ENCODE measurements at regions not wholly inside any gene's neighbourhood (a gene's known extent, or its start where the extent isn't known, plus 50 kb on each side); places are given as distances from the start of the nearest gene placed in this dataset.

DNA sequence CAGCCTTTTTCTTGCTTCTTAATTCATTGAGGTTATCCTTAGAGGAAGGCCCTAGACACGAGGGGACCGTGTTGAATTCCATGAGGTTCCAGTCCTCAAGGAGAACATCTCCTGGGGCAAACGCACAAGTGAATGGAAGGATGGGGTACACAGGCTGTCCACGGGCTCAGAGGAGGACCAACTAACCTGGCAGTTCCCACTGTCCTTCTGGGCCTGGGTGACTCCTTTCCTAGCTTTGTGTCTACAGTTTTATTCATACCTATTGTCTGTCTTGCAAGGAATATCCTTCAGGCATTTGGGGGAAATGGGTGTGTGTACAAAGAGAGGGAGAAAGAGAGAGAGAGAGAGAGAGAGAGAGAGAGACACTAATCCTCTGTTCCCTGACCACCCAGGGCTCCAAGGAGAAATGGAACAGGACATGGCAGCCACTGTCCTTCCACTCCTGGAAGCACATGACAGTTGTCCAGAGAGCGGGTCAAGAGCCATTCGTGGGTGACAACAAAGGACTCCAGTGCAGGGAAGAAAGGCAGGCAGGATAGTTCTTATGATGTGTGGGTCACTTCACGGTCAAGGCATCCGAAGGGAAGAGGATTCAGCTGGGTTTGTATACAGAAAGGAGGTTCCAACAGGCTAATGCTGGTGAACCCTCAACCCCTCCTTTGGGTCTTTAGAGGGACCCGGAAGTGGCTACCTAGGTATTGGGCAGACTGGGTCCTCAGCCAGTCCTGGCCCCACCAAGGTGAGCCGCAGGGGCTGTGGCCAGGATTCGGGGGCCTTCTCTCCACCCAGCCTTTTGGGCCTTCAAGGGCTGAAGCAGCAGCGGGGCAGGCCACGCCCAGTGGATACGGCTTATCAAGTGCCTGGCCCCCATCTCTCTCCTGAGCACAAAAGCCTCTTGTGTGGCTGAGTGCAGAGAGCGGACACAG lies 150.6 kb downstream of the MYCN start:
- CTCF ChIA-PET = no interaction called here
- no peaks in the 10 kb centered on the region for H3F3A ChIP-seq (replicated peaks; ENCODE audit: insufficient read depth)
- no peaks in the 10 kb centered on the region for H3K27me3 ChIP-seq (ENCODE audit: insufficient read depth)
- no peaks in the 10 kb centered on the region for H3K36me3 ChIP-seq (replicated peaks in 1 of 2; ENCODE audit: control insufficient read depth in 1 of 2, insufficient read depth in 2 of 2, low read length in 1 of 2)
- H3K9me2 ChIP-seq = no peaks in the 10 kb centered on the region
- H3K4me2 ChIP-seq = no peak overlapping the region
- no peak overlapping the region for H3K4me3 ChIP-seq (ENCODE audit: low read depth in 2 of 2, low read length in 1 of 2)
- 26% methylated on average over 15 of the region's 15 CpGs for WGBS (ENCODE audit: low lambda C conversion rate)
- no peak overlapping the region for H3K27ac ChIP-seq (ENCODE audit: low read depth in 2 of 2, low read length in 1 of 2)
- no peaks in the 10 kb centered on the region; the same call in 1 of the 2 replicates for H3K9me3 ChIP-seq
- no peak overlapping the region for H2AFZ ChIP-seq (ENCODE audit: low read depth)
- no peaks in the 10 kb centered on the region for H4K20me1 ChIP-seq (ENCODE audit: insufficient read depth)
- peaks cover 0 to 17% of the 10 kb centered on the region in 2 experiments; a peak in 1 of 4 replicates for H3K4me1 ChIP-seq (ENCODE audit: control insufficient read depth in 1 of 2, insufficient read depth in 2 of 2, low read depth in 1 of 2, low read length in 1 of 2)
- POLR2A ChIA-PET = no interaction called here
- no peaks in the 10 kb centered on the region for H3K79me2 ChIP-seq (ENCODE audit: insufficient read depth)
- no peak overlapping the region for H3K9ac ChIP-seq
- TF ChIP-seq TCF12 (IDR thresholded peaks at IDR 0.05) (no peak), TAF1 (IDR thresholded peaks at IDR 0.05; ENCODE audit: borderline replicate concordance, low read depth, low read length) (no peak), EP300 (IDR thresholded peaks at IDR 0.05; ENCODE audit: borderline replicate concordance in 1 of 2, low read depth in 1 of 2, low read length in 1 of 2) (no peak), MEF2A (IDR thresholded peaks at IDR 0.05; ENCODE audit: borderline replicate concordance, low read depth) (no peak), NFIC (IDR thresholded peaks at IDR 0.05; ENCODE audit: borderline replicate concordance) (no peak), RAD21 (IDR thresholded peaks at IDR 0.05; ENCODE audit: low read length) (no peak), FOXM1 (IDR thresholded peaks at IDR 0.05; ENCODE audit: low read depth) (no peak), FOXJ3 (CRISPR knock-in tag; IDR thresholded peaks at IDR 0.05) (no peak), GABPA (IDR thresholded peaks at IDR 0.05; ENCODE audit: low read depth) (no peak), TEAD4 (IDR thresholded peaks at IDR 0.05; ENCODE audit: borderline replicate concordance, insufficient read depth) (no peak), RCOR1 (IDR thresholded peaks at IDR 0.05; ENCODE audit: low read length) (no peak), MXI1 (IDR thresholded peaks at IDR 0.05; ENCODE audit: low read depth, low read length) (no peak)
- TF ChIP-seq, protein P1, sequence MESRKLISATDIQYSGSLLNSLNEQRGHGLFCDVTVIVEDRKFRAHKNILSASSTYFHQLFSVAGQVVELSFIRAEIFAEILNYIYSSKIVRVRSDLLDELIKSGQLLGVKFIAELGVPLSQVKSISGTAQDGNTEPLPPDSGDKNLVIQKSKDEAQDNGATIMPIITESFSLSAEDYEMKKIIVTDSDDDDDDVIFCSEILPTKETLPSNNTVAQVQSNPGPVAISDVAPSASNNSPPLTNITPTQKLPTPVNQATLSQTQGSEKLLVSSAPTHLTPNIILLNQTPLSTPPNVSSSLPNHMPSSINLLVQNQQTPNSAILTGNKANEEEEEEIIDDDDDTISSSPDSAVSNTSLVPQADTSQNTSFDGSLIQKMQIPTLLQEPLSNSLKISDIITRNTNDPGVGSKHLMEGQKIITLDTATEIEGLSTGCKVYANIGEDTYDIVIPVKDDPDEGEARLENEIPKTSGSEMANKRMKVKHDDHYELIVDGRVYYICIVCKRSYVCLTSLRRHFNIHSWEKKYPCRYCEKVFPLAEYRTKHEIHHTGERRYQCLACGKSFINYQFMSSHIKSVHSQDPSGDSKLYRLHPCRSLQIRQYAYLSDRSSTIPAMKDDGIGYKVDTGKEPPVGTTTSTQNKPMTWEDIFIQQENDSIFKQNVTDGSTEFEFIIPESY (IDR thresholded peaks at IDR 0.05; ENCODE audit: borderline replicate concordance, low read depth) = no peak
- TF ChIP-seq, protein P2, sequence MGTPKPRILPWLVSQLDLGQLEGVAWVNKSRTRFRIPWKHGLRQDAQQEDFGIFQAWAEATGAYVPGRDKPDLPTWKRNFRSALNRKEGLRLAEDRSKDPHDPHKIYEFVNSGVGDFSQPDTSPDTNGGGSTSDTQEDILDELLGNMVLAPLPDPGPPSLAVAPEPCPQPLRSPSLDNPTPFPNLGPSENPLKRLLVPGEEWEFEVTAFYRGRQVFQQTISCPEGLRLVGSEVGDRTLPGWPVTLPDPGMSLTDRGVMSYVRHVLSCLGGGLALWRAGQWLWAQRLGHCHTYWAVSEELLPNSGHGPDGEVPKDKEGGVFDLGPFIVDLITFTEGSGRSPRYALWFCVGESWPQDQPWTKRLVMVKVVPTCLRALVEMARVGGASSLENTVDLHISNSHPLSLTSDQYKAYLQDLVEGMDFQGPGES (IDR thresholded peaks at IDR 0.05; ENCODE audit: low read depth, low read length) = no peak
- TF ChIP-seq, protein P3, sequence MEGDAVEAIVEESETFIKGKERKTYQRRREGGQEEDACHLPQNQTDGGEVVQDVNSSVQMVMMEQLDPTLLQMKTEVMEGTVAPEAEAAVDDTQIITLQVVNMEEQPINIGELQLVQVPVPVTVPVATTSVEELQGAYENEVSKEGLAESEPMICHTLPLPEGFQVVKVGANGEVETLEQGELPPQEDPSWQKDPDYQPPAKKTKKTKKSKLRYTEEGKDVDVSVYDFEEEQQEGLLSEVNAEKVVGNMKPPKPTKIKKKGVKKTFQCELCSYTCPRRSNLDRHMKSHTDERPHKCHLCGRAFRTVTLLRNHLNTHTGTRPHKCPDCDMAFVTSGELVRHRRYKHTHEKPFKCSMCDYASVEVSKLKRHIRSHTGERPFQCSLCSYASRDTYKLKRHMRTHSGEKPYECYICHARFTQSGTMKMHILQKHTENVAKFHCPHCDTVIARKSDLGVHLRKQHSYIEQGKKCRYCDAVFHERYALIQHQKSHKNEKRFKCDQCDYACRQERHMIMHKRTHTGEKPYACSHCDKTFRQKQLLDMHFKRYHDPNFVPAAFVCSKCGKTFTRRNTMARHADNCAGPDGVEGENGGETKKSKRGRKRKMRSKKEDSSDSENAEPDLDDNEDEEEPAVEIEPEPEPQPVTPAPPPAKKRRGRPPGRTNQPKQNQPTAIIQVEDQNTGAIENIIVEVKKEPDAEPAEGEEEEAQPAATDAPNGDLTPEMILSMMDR (IDR thresholded peaks at IDR 0.05) = no peak
- TF ChIP-seq, protein P4, sequence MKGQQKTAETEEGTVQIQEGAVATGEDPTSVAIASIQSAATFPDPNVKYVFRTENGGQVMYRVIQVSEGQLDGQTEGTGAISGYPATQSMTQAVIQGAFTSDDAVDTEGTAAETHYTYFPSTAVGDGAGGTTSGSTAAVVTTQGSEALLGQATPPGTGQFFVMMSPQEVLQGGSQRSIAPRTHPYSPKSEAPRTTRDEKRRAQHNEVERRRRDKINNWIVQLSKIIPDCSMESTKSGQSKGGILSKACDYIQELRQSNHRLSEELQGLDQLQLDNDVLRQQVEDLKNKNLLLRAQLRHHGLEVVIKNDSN (IDR thresholded peaks at IDR 0.05; ENCODE audit: borderline replicate concordance, low read depth) = no peak
- TF ChIP-seq, protein P5, sequence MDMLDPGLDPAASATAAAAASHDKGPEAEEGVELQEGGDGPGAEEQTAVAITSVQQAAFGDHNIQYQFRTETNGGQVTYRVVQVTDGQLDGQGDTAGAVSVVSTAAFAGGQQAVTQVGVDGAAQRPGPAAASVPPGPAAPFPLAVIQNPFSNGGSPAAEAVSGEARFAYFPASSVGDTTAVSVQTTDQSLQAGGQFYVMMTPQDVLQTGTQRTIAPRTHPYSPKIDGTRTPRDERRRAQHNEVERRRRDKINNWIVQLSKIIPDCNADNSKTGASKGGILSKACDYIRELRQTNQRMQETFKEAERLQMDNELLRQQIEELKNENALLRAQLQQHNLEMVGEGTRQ (IDR thresholded peaks at IDR 0.05; ENCODE audit: borderline replicate concordance, low read depth, low read length) = no peak
- TF ChIP-seq, protein P6, sequence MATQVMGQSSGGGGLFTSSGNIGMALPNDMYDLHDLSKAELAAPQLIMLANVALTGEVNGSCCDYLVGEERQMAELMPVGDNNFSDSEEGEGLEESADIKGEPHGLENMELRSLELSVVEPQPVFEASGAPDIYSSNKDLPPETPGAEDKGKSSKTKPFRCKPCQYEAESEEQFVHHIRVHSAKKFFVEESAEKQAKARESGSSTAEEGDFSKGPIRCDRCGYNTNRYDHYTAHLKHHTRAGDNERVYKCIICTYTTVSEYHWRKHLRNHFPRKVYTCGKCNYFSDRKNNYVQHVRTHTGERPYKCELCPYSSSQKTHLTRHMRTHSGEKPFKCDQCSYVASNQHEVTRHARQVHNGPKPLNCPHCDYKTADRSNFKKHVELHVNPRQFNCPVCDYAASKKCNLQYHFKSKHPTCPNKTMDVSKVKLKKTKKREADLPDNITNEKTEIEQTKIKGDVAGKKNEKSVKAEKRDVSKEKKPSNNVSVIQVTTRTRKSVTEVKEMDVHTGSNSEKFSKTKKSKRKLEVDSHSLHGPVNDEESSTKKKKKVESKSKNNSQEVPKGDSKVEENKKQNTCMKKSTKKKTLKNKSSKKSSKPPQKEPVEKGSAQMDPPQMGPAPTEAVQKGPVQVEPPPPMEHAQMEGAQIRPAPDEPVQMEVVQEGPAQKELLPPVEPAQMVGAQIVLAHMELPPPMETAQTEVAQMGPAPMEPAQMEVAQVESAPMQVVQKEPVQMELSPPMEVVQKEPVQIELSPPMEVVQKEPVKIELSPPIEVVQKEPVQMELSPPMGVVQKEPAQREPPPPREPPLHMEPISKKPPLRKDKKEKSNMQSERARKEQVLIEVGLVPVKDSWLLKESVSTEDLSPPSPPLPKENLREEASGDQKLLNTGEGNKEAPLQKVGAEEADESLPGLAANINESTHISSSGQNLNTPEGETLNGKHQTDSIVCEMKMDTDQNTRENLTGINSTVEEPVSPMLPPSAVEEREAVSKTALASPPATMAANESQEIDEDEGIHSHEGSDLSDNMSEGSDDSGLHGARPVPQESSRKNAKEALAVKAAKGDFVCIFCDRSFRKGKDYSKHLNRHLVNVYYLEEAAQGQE (IDR thresholded peaks at IDR 0.05; ENCODE audit: low read depth, low read length) = no peak
- no peak for DNase-seq
